Kidney (tissue), 13 donors: ENCODE measurements at regions not wholly inside any gene's neighbourhood (a gene's known extent, or its start where the extent isn't known, plus 50 kb on each side); places are given as distances from the start of the nearest gene placed in this dataset.
A peak's percentile ranks its signal among the peaks of the same experiment; 100 is the strongest.
"Not testable (repeated sequence)": the region's sequence is repeated elsewhere in the genome, so short reads cannot be mapped to it uniquely, and the experiment has no call there.

Source experiments
- DNase-seq, 5 donors: peaks; one replicate each; pipeline ENCODE4 v3.0.0-alpha.2; 2013 to 2020
- FAIRE-seq: peaks from 2 replicates; lab custom pipeline; 2012; peaks lifted over from hg19 to GRCh38; lab: Jason Lieb, UNC
- H3K27ac ChIP-seq, 2 donors: one replicate each; pipeline ENCODE4 v1.7.0; 2013; ENCODE audit warnings: low read depth in 2 of 2, low read length in 2 of 2, inconsistent platforms in 1 of 2
- H3K27me3 ChIP-seq: one replicate; pipeline ENCODE4 v1.7.1; 2013; ENCODE audit warnings: low read length, inconsistent platforms; ENCODE audit not compliant: control insufficient read depth, insufficient read depth
- H3K36me3 ChIP-seq, 3 donors: one replicate each; pipeline versions ENCODE4 v1.7.0 to v1.7.1; 2013; ENCODE audit warnings: low read length in 3 of 3, control low read depth in 1 of 3, inconsistent platforms in 1 of 3; ENCODE audit not compliant: insufficient read depth in 3 of 3, control insufficient read depth in 2 of 3
- H3K4me1 ChIP-seq, 3 donors: one replicate each; pipeline versions ENCODE4 v1.7.0 to v1.7.1; 2013; ENCODE audit warnings: low read length in 3 of 3, inconsistent platforms in 1 of 3, low read depth in 1 of 3; ENCODE audit not compliant: control insufficient read depth in 2 of 3, insufficient read depth in 2 of 3
- H3K4me3 ChIP-seq, 3 donors: one replicate each; pipeline versions ENCODE4 v1.7.0 to v1.8.1; 2013; ENCODE audit warnings: low read length in 3 of 3, control low read depth in 1 of 3, inconsistent platforms in 1 of 3
- H3K9ac ChIP-seq, 3 donors: one replicate each; pipeline versions ENCODE4 v1.7.0 to v1.7.1; 2013; ENCODE audit warnings: low read length in 3 of 3, control low read depth in 1 of 3, inconsistent platforms in 1 of 3
- H3K9me3 ChIP-seq, 3 donors: one replicate each; pipeline versions ENCODE4 v1.7.0 to v1.7.1; 2013; ENCODE audit warnings: low read length in 3 of 3, control low read depth in 1 of 3, inconsistent platforms in 1 of 3; ENCODE audit not compliant: control insufficient read depth in 2 of 3, insufficient read depth in 1 of 3
- CTCF ChIP-seq: IDR thresholded peaks from 3 replicates; pipeline ENCODE4 v1.5.1; 2012; ENCODE audit warnings: mild to moderate bottlenecking, moderate library complexity, borderline replicate concordance; ENCODE audit not compliant: insufficient read depth; ENCODE audit errors: extremely low read depth
- intact Hi-C: fragments of 100-400 bp; cut with DNase I; formaldehyde crosslinking; loops from one replicate; pipeline ENCODE4 v1.11.1; 2022
- donor health status: control.
- donor health status: control.
- donor health status: control.
- donor health status: control.
- donor health status: control.
- donor health status: DM: yes; HTN: yes; CAD: no.
- donor health status: Normal renal cell carcinoma (clear cell type).

- no peaks in the 10 kb centered on the region for H3K27me3 ChIP-seq
- H3K4me3 ChIP-seq = no peak overlapping the region
- no peak overlapping the region for H3K27ac ChIP-seq
- intact Hi-C loops = no loop called here
- H3K9me3 ChIP-seq = no peaks in the 10 kb centered on the region
- no peak for TF ChIP-seq CTCF
- no peak for DNase-seq
- no peaks in the 10 kb centered on the region for H3K4me1 ChIP-seq
- H3K36me3 ChIP-seq = no peaks in the 10 kb centered on the region
- H3K9ac ChIP-seq = no peak overlapping the region
- FAIRE-seq = no peak
Measured at GRCh38 chr10:4150676-4151075, 365.7 kb upstream of the KLF6 start.

- H3K9ac ChIP-seq, H3K27me3 ChIP-seq, H3K4me3 ChIP-seq, H3K27ac ChIP-seq, intact Hi-C loops, H3K4me1 ChIP-seq, FAIRE-seq, H3K9me3 ChIP-seq, H3K36me3 ChIP-seq, DNase-seq: not testable (repeated sequence)
Measured at GRCh38 chr10:4149460-4149859, 364.5 kb upstream of the KLF6 start.

GRCh38 chr10:4147245-4147644 is 362.2 kb upstream of the KLF6 start:
- H3K36me3 ChIP-seq = no peaks in the 10 kb centered on the region
- H3K4me1 ChIP-seq = no peaks in the 10 kb centered on the region
- intact Hi-C loops = no loop called here
- H3K27me3 ChIP-seq = no peaks in the 10 kb centered on the region
- DNase-seq = no peak
- no peak overlapping the region for H3K4me3 ChIP-seq
- H3K9me3 ChIP-seq = no peaks in the 10 kb centered on the region
- no peak overlapping the region for H3K27ac ChIP-seq
- no peak for TF ChIP-seq CTCF
- FAIRE-seq = no peak
- H3K9ac ChIP-seq = no peak overlapping the region

- Histone ChIP-seq H3K36me3 (no peaks in the 10 kb centered on the region), H3K27me3 (no peaks in the 10 kb centered on the region), H3K9me3 (peaks cover 0 to 12% (median 3%) of the 10 kb centered on the region in 3 donors), H3K9ac (no peak overlapping the region), H3K27ac (no peak overlapping the region), H3K4me1 (no peaks in the 10 kb centered on the region), H3K4me3 (no peak overlapping the region)
- intact Hi-C loops = no loop called here
- no peak for TF ChIP-seq CTCF
- DNase-seq (peak in 1 of 5 donors; percentile 18), FAIRE-seq (no peak)
Measured at GRCh38 chr10:4144817-4145216, 359.8 kb upstream of the KLF6 start.
